GM12878 (cell line): ENCODE measurements at regions not wholly inside any gene's neighbourhood (a gene's known extent, or its start where the extent isn't known, plus 50 kb on each side); places are given as distances from the start of the nearest gene placed in this dataset.

Experiments
- CBFB ChIP-seq: IDR thresholded peaks from 2 replicates; pipeline ENCODE4 v1.6.1; 2016; ENCODE audit warnings: antibody characterized with exemption, low read depth
- CEBPB ChIP-seq, 2 experiments: fragments of 150-350 bp in 1 of 2; IDR thresholded peaks; 2 replicates each; pipeline ENCODE4 v1.6.1; 2012 to 2014; ENCODE audit warnings: low read depth in 2 of 2, low read length in 2 of 2, borderline replicate concordance in 1 of 2, inconsistent platforms in 1 of 2
- ESRRA ChIP-seq: IDR thresholded peaks from 2 replicates; pipeline ENCODE4 v1.6.1; 2012; ENCODE audit warnings: mild to moderate bottlenecking, low read length, improper control_type of control experiment
- FOXK2 ChIP-seq: fragments of 450-650 bp; IDR thresholded peaks from 2 replicates; pipeline ENCODE4 v1.6.1; 2017; ENCODE audit warnings: mild to moderate bottlenecking, moderate library complexity
- HDGF ChIP-seq: fragments of 450-650 bp; IDR thresholded peaks from 2 replicates; pipeline ENCODE4 v1.6.1; 2016; ENCODE audit warnings: antibody characterized with exemption
- MTA3 ChIP-seq: IDR thresholded peaks from 2 replicates; pipeline ENCODE4 v1.6.1; 2012; ENCODE audit warnings: low read length, inconsistent platforms, borderline replicate concordance
- NFIC ChIP-seq: IDR thresholded peaks from 2 replicates; pipeline ENCODE4 v1.6.1; 2012; ENCODE audit warnings: low read depth, mild to moderate bottlenecking, inconsistent platforms, low read length, moderate library complexity
- NR2C1 ChIP-seq: fragments of 450-650 bp; IDR thresholded peaks from 2 replicates; pipeline ENCODE4 v1.6.1; 2017; ENCODE audit warnings: antibody characterized with exemption, mild to moderate bottlenecking, moderate library complexity
- NR2C2 ChIP-seq: IDR thresholded peaks from 2 replicates; pipeline ENCODE4 v1.6.1; 2011; ENCODE audit warnings: borderline replicate concordance, low read depth; ENCODE audit not compliant: control insufficient read depth, insufficient read length
- STAT1 ChIP-seq: fragments of 450-650 bp; conservative IDR thresholded peaks from 2 replicates; pipeline ENCODE4 v1.6.1; 2014; ENCODE audit warnings: antibody characterized with exemption, mild to moderate bottlenecking
- ZNF384 ChIP-seq: IDR thresholded peaks from 2 replicates; pipeline ENCODE4 v1.6.1; 2012; ENCODE audit warnings: low read depth, mild to moderate bottlenecking, low read length, improper control_type of control experiment, borderline replicate concordance
- TF ChIP-seq, protein P1 (sequence below): fragments of 450-650 bp; IDR thresholded peaks from 2 replicates; pipeline ENCODE4 v1.6.1; 2017; ENCODE audit warnings: mild to moderate bottlenecking, moderate library complexity
- TF ChIP-seq, protein P2 (sequence below): fragments of 150-350 bp; IDR thresholded peaks from 2 replicates; pipeline ENCODE4 v1.6.1; 2016; ENCODE audit warnings: low read depth, low read length

DNA sequence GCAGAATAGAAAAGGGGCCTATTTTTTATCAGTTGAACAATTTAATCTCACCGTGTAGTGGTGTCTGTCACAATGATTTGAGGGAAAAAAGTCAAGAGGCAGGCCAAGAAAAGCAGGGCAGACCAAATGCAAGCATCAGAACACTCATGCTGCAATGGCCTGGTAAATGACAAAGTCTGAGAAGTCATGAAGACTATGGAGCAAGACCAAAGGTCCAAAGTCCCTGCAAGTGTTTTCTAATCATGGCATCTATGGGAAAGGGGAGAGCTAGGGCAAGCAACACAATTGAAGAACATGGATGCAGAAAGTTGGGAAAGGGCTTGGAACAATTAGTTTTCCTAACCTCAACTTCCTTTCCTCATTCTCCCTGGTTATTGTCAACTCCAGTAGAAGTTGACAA, 147.7 kb upstream of the TLL1 start (continued):
- no peak for TF ChIP-seq CEBPB (IDR thresholded peaks at IDR 0.05; ENCODE audit: borderline replicate concordance in 1 of 2, low read depth in 2 of 2, low read length in 2 of 2)
- no peak for TF ChIP-seq ZNF384
- TF ChIP-seq NR2C2, result no peak
- TF ChIP-seq STAT1, result no peak
- TF ChIP-seq MTA3, result no peak
- no peak for TF ChIP-seq FOXK2
- TF ChIP-seq ESRRA, result no peak
- no peak for TF ChIP-seq HDGF
- TF ChIP-seq CBFB, result no peak
- TF ChIP-seq, protein P1, sequence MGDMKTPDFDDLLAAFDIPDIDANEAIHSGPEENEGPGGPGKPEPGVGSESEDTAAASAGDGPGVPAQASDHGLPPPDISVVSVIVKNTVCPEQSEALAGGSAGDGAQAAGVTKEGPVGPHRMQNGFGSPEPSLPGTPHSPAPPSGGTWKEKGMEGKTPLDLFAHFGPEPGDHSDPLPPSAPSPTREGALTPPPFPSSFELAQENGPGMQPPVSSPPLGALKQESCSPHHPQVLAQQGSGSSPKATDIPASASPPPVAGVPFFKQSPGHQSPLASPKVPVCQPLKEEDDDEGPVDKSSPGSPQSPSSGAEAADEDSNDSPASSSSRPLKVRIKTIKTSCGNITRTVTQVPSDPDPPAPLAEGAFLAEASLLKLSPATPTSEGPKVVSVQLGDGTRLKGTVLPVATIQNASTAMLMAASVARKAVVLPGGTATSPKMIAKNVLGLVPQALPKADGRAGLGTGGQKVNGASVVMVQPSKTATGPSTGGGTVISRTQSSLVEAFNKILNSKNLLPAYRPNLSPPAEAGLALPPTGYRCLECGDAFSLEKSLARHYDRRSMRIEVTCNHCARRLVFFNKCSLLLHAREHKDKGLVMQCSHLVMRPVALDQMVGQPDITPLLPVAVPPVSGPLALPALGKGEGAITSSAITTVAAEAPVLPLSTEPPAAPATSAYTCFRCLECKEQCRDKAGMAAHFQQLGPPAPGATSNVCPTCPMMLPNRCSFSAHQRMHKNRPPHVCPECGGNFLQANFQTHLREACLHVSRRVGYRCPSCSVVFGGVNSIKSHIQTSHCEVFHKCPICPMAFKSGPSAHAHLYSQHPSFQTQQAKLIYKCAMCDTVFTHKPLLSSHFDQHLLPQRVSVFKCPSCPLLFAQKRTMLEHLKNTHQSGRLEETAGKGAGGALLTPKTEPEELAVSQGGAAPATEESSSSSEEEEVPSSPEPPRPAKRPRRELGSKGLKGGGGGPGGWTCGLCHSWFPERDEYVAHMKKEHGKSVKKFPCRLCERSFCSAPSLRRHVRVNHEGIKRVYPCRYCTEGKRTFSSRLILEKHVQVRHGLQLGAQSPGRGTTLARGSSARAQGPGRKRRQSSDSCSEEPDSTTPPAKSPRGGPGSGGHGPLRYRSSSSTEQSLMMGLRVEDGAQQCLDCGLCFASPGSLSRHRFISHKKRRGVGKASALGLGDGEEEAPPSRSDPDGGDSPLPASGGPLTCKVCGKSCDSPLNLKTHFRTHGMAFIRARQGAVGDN, result no peak
- no peak for TF ChIP-seq NR2C1
- no peak for TF ChIP-seq NFIC
- TF ChIP-seq, protein P2, sequence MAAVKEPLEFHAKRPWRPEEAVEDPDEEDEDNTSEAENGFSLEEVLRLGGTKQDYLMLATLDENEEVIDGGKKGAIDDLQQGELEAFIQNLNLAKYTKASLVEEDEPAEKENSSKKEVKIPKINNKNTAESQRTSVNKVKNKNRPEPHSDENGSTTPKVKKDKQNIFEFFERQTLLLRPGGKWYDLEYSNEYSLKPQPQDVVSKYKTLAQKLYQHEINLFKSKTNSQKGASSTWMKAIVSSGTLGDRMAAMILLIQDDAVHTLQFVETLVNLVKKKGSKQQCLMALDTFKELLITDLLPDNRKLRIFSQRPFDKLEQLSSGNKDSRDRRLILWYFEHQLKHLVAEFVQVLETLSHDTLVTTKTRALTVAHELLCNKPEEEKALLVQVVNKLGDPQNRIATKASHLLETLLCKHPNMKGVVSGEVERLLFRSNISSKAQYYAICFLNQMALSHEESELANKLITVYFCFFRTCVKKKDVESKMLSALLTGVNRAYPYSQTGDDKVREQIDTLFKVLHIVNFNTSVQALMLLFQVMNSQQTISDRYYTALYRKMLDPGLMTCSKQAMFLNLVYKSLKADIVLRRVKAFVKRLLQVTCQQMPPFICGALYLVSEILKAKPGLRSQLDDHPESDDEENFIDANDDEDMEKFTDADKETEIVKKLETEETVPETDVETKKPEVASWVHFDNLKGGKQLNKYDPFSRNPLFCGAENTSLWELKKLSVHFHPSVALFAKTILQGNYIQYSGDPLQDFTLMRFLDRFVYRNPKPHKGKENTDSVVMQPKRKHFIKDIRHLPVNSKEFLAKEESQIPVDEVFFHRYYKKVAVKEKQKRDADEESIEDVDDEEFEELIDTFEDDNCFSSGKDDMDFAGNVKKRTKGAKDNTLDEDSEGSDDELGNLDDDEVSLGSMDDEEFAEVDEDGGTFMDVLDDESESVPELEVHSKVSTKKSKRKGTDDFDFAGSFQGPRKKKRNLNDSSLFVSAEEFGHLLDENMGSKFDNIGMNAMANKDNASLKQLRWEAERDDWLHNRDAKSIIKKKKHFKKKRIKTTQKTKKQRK, result no peak
